ENCODE measurements at regions not wholly inside any gene's neighbourhood (a gene's known extent, or its start where the extent isn't known, plus 50 kb on each side); places are given as distances from the start of the nearest gene placed in this dataset.

- Histone ChIP-seq H3K4me2 (ENCODE audit: insufficient read depth, low read length) (no peak overlapping the region), H3K4me3 (ENCODE audit: insufficient read depth, low read length) (no peak overlapping the region), H3K4me1 (ENCODE audit: insufficient read depth, low read length) (no peaks in the 10 kb centered on the region), H4K20me1 (ENCODE audit: insufficient read depth, low read length) (no peaks in the 10 kb centered on the region), H2AFZ (ENCODE audit: low read length) (no peak overlapping the region), H3K27me3 (ENCODE audit: insufficient read depth, low read length) (no peaks in the 10 kb centered on the region), H3K36me3 (ENCODE audit: insufficient read depth, low read length) (no peaks in the 10 kb centered on the region), H3K79me2 (ENCODE audit: insufficient read depth, low read length) (no peaks in the 10 kb centered on the region), H3K27ac (ENCODE audit: low read depth, low read length) (no peak overlapping the region), H3K9me3 (ENCODE audit: low read depth, low read length) (no peaks in the 10 kb centered on the region)
- DNase-seq (ENCODE audit: insufficient read length, low spot score, missing footprints): no peak
- TF ChIP-seq CTCF (IDR thresholded peaks at IDR 0.05; ENCODE audit: extremely low read depth, low read depth, low read length): no peak
These were observed 362.9 kb upstream of the FSIP2 start for GRCh38 chr2:185375731-185376130.

GRCh38 chr2:185381631-185382030 lies 357.0 kb upstream of the FSIP2 start:
- TF ChIP-seq CTCF (IDR thresholded peaks at IDR 0.05; ENCODE audit: extremely low read depth, low read depth, low read length): no peak
- peaks cover 3% of the 10 kb centered on the region for H3K9me3 ChIP-seq (ENCODE audit: low read depth, low read length)
- H3K4me2 ChIP-seq (ENCODE audit: insufficient read depth, low read length): no peak overlapping the region
- DNase-seq (ENCODE audit: insufficient read length, low spot score, missing footprints): no peak
- H3K27ac ChIP-seq (ENCODE audit: low read depth, low read length): no peak overlapping the region
- no peaks in the 10 kb centered on the region for H3K27me3 ChIP-seq (ENCODE audit: insufficient read depth, low read length)
- no peaks in the 10 kb centered on the region for H3K36me3 ChIP-seq (ENCODE audit: insufficient read depth, low read length)
- no peaks in the 10 kb centered on the region for H3K4me1 ChIP-seq (ENCODE audit: insufficient read depth, low read length)
- no peaks in the 10 kb centered on the region for H3K79me2 ChIP-seq (ENCODE audit: insufficient read depth, low read length)
- H3K4me3 ChIP-seq (ENCODE audit: insufficient read depth, low read length): no peak overlapping the region
- H4K20me1 ChIP-seq (ENCODE audit: insufficient read depth, low read length): no peaks in the 10 kb centered on the region
- no peak overlapping the region for H2AFZ ChIP-seq (ENCODE audit: low read length)

GRCh38 chr2:185384822-185385560 lies 353.6 kb upstream of the FSIP2 start:
- no peak for TF ChIP-seq CTCF (IDR thresholded peaks at IDR 0.05; ENCODE audit: extremely low read depth, low read depth, low read length)
- H4K20me1 ChIP-seq (ENCODE audit: insufficient read depth, low read length): no peaks in the 10 kb centered on the region
- DNase-seq (ENCODE audit: insufficient read length, low spot score, missing footprints): no peak
- peaks cover 4% of the 10 kb centered on the region for H3K9me3 ChIP-seq (ENCODE audit: low read depth, low read length)
- H3K36me3 ChIP-seq (ENCODE audit: insufficient read depth, low read length): no peaks in the 10 kb centered on the region
- H3K27me3 ChIP-seq (ENCODE audit: insufficient read depth, low read length): no peaks in the 10 kb centered on the region
- no peak overlapping the region for H3K4me3 ChIP-seq (ENCODE audit: insufficient read depth, low read length)
- H3K27ac ChIP-seq (ENCODE audit: low read depth, low read length): no peak overlapping the region
- no peak overlapping the region for H3K4me2 ChIP-seq (ENCODE audit: insufficient read depth, low read length)
- no peak overlapping the region for H2AFZ ChIP-seq (ENCODE audit: low read length)
- H3K79me2 ChIP-seq (ENCODE audit: insufficient read depth, low read length): no peaks in the 10 kb centered on the region
- no peaks in the 10 kb centered on the region for H3K4me1 ChIP-seq (ENCODE audit: insufficient read depth, low read length)

GRCh38 chr2:185388226-185388625 lies 350.4 kb upstream of the FSIP2 start:
- H4K20me1 ChIP-seq (ENCODE audit: insufficient read depth, low read length): no peaks in the 10 kb centered on the region

More at GRCh38 chr2:185388226-185388625, 350.4 kb upstream of the FSIP2 start:
- TF ChIP-seq CTCF (IDR thresholded peaks at IDR 0.05; ENCODE audit: extremely low read depth, low read depth, low read length): no peak
- no peak overlapping the region for H3K4me2 ChIP-seq (ENCODE audit: insufficient read depth, low read length)
- no peak for DNase-seq (ENCODE audit: insufficient read length, low spot score, missing footprints)
- H3K36me3 ChIP-seq (ENCODE audit: insufficient read depth, low read length): no peaks in the 10 kb centered on the region
- H3K4me3 ChIP-seq (ENCODE audit: insufficient read depth, low read length): no peak overlapping the region
- H3K79me2 ChIP-seq (ENCODE audit: insufficient read depth, low read length): no peaks in the 10 kb centered on the region
- H2AFZ ChIP-seq (ENCODE audit: low read length): no peak overlapping the region
- H3K27ac ChIP-seq (ENCODE audit: low read depth, low read length): no peak overlapping the region
- H3K9me3 ChIP-seq (ENCODE audit: low read depth, low read length): peaks cover 6% of the 10 kb centered on the region
- no peaks in the 10 kb centered on the region for H3K27me3 ChIP-seq (ENCODE audit: insufficient read depth, low read length)
- no peaks in the 10 kb centered on the region for H3K4me1 ChIP-seq (ENCODE audit: insufficient read depth, low read length)
